HepG2 (cell line): ENCODE measurements at regions not wholly inside any gene's neighbourhood (a gene's known extent, or its start where the extent isn't known, plus 50 kb on each side); places are given as distances from the start of the nearest gene placed in this dataset.
A peak's percentile ranks its signal among the peaks of the same experiment; 100 is the strongest.

Experiments used
- ATAC-seq: fragments of 200-7000 bp; cut with Tn5 transposase; 3 replicates; pipeline ENCODE4 v1.9.1; 2020; ENCODE audit warnings: mild to moderate bottlenecking, moderate library complexity
- BruUV-seq: library from RNA; stranded (reverse); fragments of 400-500 nt; replicated peaks from 2 replicates; lab custom pipeline; 2021; lab: Mats Ljungman, UMichigan
- CTCF ChIA-PET: fragments of 300-600 bp; formaldehyde crosslinking; extraction: SDS; loops from one replicate; lab custom pipeline; 2021; ENCODE audit warnings: low total read pairs, inconsistent platforms, low intra/inter-chr PET ratio; lab: Yijun Ruan, JAX
- POLR2A ChIA-PET: fragments of 350-600 bp; sonication (Branson Sonifier 250); formaldehyde crosslinking; loops from one replicate; lab custom pipeline; 2020; ENCODE audit warnings: antibody characterized with exemption, inconsistent platforms; lab: Yijun Ruan, JAX
- DNase-seq: peaks from one replicate; pipeline ENCODE4 v3.0.0-alpha.2; 2015; ENCODE audit warnings: low spot score
- FAIRE-seq: peaks from 3 replicates; lab custom pipeline; 2011; peaks lifted over from hg19 to GRCh38; lab: Jason Lieb, UNC
- H2AFZ ChIP-seq: one replicate; pipeline ENCODE4 v1.6.1; 2011; ENCODE audit warnings: low read length, inconsistent platforms
- H3K27ac ChIP-seq: fragments of 300-600 bp; 3 replicates; pipeline ENCODE4 v1.8.0; 2011; ENCODE audit warnings: mixed run types, mild to moderate bottlenecking, mixed read lengths, low read length, inconsistent platforms; ENCODE audit not compliant: insufficient read depth; ENCODE audit errors: extremely low read length
- H3K27me3 ChIP-seq, 2 experiments: fragments of 200-600 bp in 1 of 2; 2 replicates in 1 of 2; 3 replicates in 1 of 2; pipeline versions ENCODE4 v1.6.0 to v1.8.0; 2011; ENCODE audit warnings: low read length in 2 of 2, mild to moderate bottlenecking in 2 of 2, moderate library complexity in 2 of 2, inconsistent platforms in 1 of 2; ENCODE audit not compliant: insufficient read depth in 2 of 2, control insufficient read depth in 1 of 2
- H3K36me3 ChIP-seq, 2 experiments: fragments of 200-600 bp in 1 of 2; replicated peaks in 1 of 2; 2 replicates in 1 of 2; 3 replicates in 1 of 2; pipeline versions ENCODE4 v1.5.1 to v1.8.0; 2011; ENCODE audit warnings: low read length in 2 of 2, inconsistent platforms in 1 of 2; ENCODE audit not compliant: insufficient read depth in 2 of 2, control insufficient read depth in 1 of 2
- H3K4me1 ChIP-seq: 2 replicates; pipeline ENCODE4 v1.5.1; 2012; ENCODE audit warnings: low read length, inconsistent platforms; ENCODE audit not compliant: insufficient read depth
- H3K4me2 ChIP-seq: 2 replicates; pipeline ENCODE4 v1.6.0; 2011; ENCODE audit warnings: low read depth, low read length, inconsistent platforms
- H3K4me3 ChIP-seq, 3 experiments: fragments of 200-600 bp in 1 of 3; sonication (generic), shearing (Covaris generic) in 1 of 3; replicated peaks in 1 of 3; 2 replicates each; pipeline ENCODE4 v1.5.1; 2011 to 2016; ENCODE audit warnings: low read length in 3 of 3, inconsistent platforms in 2 of 3, low read depth in 2 of 3, mild to moderate bottlenecking in 2 of 3, control low read depth in 1 of 3, mixed read lengths in 1 of 3; ENCODE audit not compliant: insufficient read depth in 1 of 3
- H3K79me2 ChIP-seq: one replicate; pipeline ENCODE4 v1.6.1; 2011; ENCODE audit warnings: low read length, inconsistent platforms; ENCODE audit not compliant: insufficient read depth
- H3K9ac ChIP-seq: 2 replicates; pipeline ENCODE4 v1.6.0; 2011; ENCODE audit warnings: mild to moderate bottlenecking, low read depth, low read length, inconsistent platforms; ENCODE audit not compliant: insufficient read depth
- H3K9me3 ChIP-seq: 2 replicates; pipeline ENCODE4 v1.5.1; 2012; ENCODE audit warnings: mild to moderate bottlenecking, low read length
- H4K20me1 ChIP-seq: 2 replicates; pipeline ENCODE4 v1.6.0; 2011; ENCODE audit warnings: inconsistent platforms, mild to moderate bottlenecking, low read length, moderate library complexity; ENCODE audit not compliant: insufficient read depth
- FOXA3 ChIP-seq: IDR thresholded peaks from 2 replicates; pipeline ENCODE4 v1.6.1; 2016; ENCODE audit warnings: missing genetic modification reagents, missing compliant biosample characterization
- HOXA5 ChIP-seq: sonication (generic); formaldehyde crosslinking; IDR thresholded peaks from 2 replicates; pipeline ENCODE4 v1.4.0; 2020; ENCODE audit warnings: missing genetic modification reagents
- ISX ChIP-seq: sonication (generic); formaldehyde crosslinking; conservative IDR thresholded peaks from 2 replicates; pipeline ENCODE4 v1.5.0; 2020; ENCODE audit warnings: missing genetic modification reagents
- KDM1A ChIP-seq: IDR thresholded peaks from 2 replicates; pipeline ENCODE4 v1.6.1; 2016; ENCODE audit warnings: missing compliant biosample characterization
- PCBP1 ChIP-seq: fragments of 200-400 bp; formaldehyde crosslinking; IDR thresholded peaks from 2 replicates; pipeline ENCODE4 v1.6.1; 2017; ENCODE audit warnings: mild to moderate bottlenecking, low read depth, low read length, borderline replicate concordance
- POGK ChIP-seq: sonication (generic); formaldehyde crosslinking; conservative IDR thresholded peaks from 2 replicates; pipeline ENCODE4 v1.8.0; 2022; ENCODE audit warnings: mild to moderate bottlenecking, moderate library complexity, missing genetic modification reagents
- SNAPC4 ChIP-seq: sonication (generic); formaldehyde crosslinking; IDR thresholded peaks from 2 replicates; pipeline ENCODE4 v1.4.0; 2020; ENCODE audit warnings: mild to moderate bottlenecking, missing genetic modification reagents
- TBX3 ChIP-seq: fragments of 450-650 bp; IDR thresholded peaks from 2 replicates; pipeline ENCODE4 v1.6.1; 2017; ENCODE audit warnings: antibody characterized with exemption, mild to moderate bottlenecking, inconsistent platforms, borderline replicate concordance
- ZBTB38 ChIP-seq: sonication (generic); formaldehyde crosslinking; IDR thresholded peaks from 2 replicates; pipeline ENCODE4 v1.5.1; 2020; ENCODE audit warnings: mild to moderate bottlenecking, missing genetic modification reagents
- ZBTB7B ChIP-seq: sonication (generic); formaldehyde crosslinking; IDR thresholded peaks from 2 replicates; pipeline ENCODE4 v1.4.0; 2020; ENCODE audit warnings: missing genetic modification reagents
- ZFP62 ChIP-seq: sonication (generic); formaldehyde crosslinking; IDR thresholded peaks from 2 replicates; pipeline ENCODE4 v1.4.0; 2020; ENCODE audit warnings: missing genetic modification reagents
- ZNF577 ChIP-seq: sonication (generic); formaldehyde crosslinking; IDR thresholded peaks from 2 replicates; pipeline ENCODE4 v1.4.0; 2020; ENCODE audit warnings: mild to moderate bottlenecking, low read depth, missing genetic modification reagents, borderline replicate concordance
- ZNF639 ChIP-seq: conservative IDR thresholded peaks from 2 replicates; pipeline ENCODE4 v1.6.1; 2018; ENCODE audit warnings: missing genetic modification reagents
- ZNF772 ChIP-seq: sonication (generic); formaldehyde crosslinking; IDR thresholded peaks from 2 replicates; pipeline ENCODE4 v1.5.0; 2020; ENCODE audit warnings: mild to moderate bottlenecking, missing genetic modification reagents
- ZNF792 ChIP-seq: IDR thresholded peaks from 2 replicates; pipeline ENCODE4 v1.6.1; 2016
- WGBS: methylation state at CpG from one replicate; pipeline ENCODE4 v1.1.6; 2017; ENCODE audit warnings: low lambda C conversion rate; 5-methylcytosine and 5-hydroxymethylcytosine counted together
- in situ Hi-C: cut with HindIII; loops from 2 replicates; pipeline ENCODE4 v1.10.0; 2017; ENCODE audit warnings: low pct_unique_long_range_greater_than_20kb; ENCODE audit not compliant: extremely low pct_ligation_motif_present
- intact Hi-C: fragments of 100-400 bp; cut with micrococcal nuclease; formaldehyde crosslinking; loops from one replicate; pipeline ENCODE4 v1.10.0; 2022; ENCODE audit not compliant: unreplicated experiment
- TF ChIP-seq, protein P1 (sequence below): sonication (generic); formaldehyde crosslinking; IDR thresholded peaks from 2 replicates; pipeline ENCODE4 v1.4.0; 2020; ENCODE audit warnings: missing genetic modification reagents

DNA sequence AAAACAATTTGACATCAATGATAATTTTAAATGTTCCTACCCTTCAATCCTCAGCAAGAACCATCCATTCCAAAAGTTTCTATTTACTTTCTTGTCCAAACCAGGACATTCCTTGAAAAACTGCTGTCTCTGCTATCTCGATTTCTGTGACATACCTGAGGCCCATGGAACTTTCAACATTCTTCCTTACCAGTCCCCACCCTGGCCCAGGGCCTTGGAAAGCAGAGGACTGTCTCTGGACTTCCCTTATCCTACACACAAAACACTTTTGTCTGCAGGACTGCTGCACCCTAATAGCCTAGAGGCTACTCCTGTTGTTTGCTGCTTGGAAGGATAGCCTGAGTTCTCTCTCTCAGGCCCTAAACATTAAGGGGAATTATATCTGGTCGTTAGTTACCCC is 151.8 kb upstream of the DHRS4 start (continued):
- TF ChIP-seq, protein P1, sequence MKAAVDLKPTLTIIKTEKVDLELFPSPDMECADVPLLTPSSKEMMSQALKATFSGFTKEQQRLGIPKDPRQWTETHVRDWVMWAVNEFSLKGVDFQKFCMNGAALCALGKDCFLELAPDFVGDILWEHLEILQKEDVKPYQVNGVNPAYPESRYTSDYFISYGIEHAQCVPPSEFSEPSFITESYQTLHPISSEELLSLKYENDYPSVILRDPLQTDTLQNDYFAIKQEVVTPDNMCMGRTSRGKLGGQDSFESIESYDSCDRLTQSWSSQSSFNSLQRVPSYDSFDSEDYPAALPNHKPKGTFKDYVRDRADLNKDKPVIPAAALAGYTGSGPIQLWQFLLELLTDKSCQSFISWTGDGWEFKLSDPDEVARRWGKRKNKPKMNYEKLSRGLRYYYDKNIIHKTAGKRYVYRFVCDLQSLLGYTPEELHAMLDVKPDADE = no peak
- TF ChIP-seq ZNF772 (CRISPR knock-in tag) (no peak), KDM1A (CRISPR knock-in tag) (no peak), SNAPC4 (CRISPR knock-in tag) (no peak)
- TF ChIP-seq, all 625 proteins: peak for 0

DNA sequence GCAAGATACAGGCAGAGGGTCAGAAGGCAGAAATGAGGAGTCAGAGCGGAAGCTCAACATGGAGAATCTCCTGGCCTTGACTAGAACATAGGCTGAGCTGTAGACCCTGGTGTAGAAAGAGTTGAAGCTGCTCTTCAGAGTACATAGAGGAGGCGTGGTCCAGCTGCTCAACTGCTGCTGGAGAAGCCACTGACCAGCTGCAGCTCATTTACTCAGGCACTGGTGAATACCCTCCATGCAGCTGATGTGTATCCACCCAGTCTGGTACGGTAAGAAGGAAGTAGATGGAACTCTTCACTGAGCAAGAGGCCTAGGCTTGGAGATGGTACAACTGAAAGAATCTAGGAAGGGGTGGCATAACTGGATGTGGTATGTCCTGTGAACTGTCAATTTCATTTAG is 148.8 kb upstream of the DHRS4 start:
- DNase-seq = no peak
- FAIRE-seq = no peak
- Histone ChIP-seq H3K27ac (no peak overlapping the region), H3K79me2 (no peaks in the 10 kb centered on the region), H3K36me3 (no peaks in the 10 kb centered on the region), H2AFZ (no peak overlapping the region), H3K9me3 (peaks cover 8% of the 10 kb centered on the region; the same call in 1 of the 2 replicates), H3K4me1 (no peaks in the 10 kb centered on the region), H3K27me3 (0 out of 5 replicates have a peak, but pooled peaks cover 0 to 4% of the 10 kb centered on the region in 2 experiments), H3K4me2 (no peak overlapping the region), H4K20me1 (no peaks in the 10 kb centered on the region), H3K9ac (no peak overlapping the region), H3K4me3 (no peak overlapping the region)
- ATAC-seq = peak; percentile 43; the same call in 2 of the 3 replicates
- POLR2A ChIA-PET = no interaction called here
- 25% methylated on average over 3 of the region's 3 CpGs for WGBS
- CTCF ChIA-PET = no interaction called here
- intact Hi-C loops (no loop called here), in situ Hi-C loops (no loop called here)
- no TSS peak for BruUV-seq
- TF ChIP-seq ZBTB38 (CRISPR knock-in tag) (no peak), ZFP62 (no peak), ZNF639 (CRISPR knock-in tag) (no peak), ZBTB7B (CRISPR knock-in tag) (no peak), PCBP1 (no peak), ISX (CRISPR knock-in tag) (no peak), TBX3 (no peak), FOXA3 (no peak), HOXA5 (no peak), ZNF792 (CRISPR knock-in tag) (no peak), ZNF577 (no peak), POGK (CRISPR knock-in tag) (no peak)
